WERI-Rb-1 (cell line): ENCODE measurements at regions not wholly inside any gene's neighbourhood (a gene's known extent, or its start where the extent isn't known, plus 50 kb on each side); places are given as distances from the start of the nearest gene placed in this dataset.
"Not testable (repeated sequence)": the region's sequence is repeated elsewhere in the genome, so short reads cannot be mapped to it uniquely, and the experiment has no call there.

Experiments used
- DNase-seq: peaks from one replicate; pipeline ENCODE4 v3.0.0-alpha.2; 2020
- H3K27ac ChIP-seq: fragments of 250-450 bp; sonication (Bioruptor Pico); 2 replicates; pipeline ENCODE4 v1.5.1; 2020; ENCODE audit warnings: mild to moderate bottlenecking, moderate library complexity
- H3K27me3 ChIP-seq: fragments of 250-450 bp; sonication (Bioruptor Pico); 2 replicates; pipeline ENCODE4 v1.5.1; 2021; ENCODE audit warnings: mild to moderate bottlenecking, low read depth, moderate library complexity; ENCODE audit not compliant: insufficient read depth, severe bottlenecking
- H3K36me3 ChIP-seq: fragments of 250-450 bp; sonication (Bioruptor Pico); 2 replicates; pipeline ENCODE4 v1.5.1; 2020; ENCODE audit warnings: mild to moderate bottlenecking, moderate library complexity
- H3K4me3 ChIP-seq: 2 replicates; pipeline ENCODE4 v1.5.1; 2011; ENCODE audit warnings: low read depth, mild to moderate bottlenecking, control low read depth, low read length
- H3K9me3 ChIP-seq: fragments of 250-450 bp; sonication (Bioruptor Pico); 2 replicates; pipeline ENCODE4 v1.5.1; 2021; ENCODE audit warnings: mild to moderate bottlenecking, moderate library complexity; ENCODE audit not compliant: severe bottlenecking
- TF ChIP-seq, protein P1 (sequence below): IDR thresholded peaks from 2 replicates; pipeline ENCODE4 v1.5.1; 2011; ENCODE audit warnings: low read depth, mild to moderate bottlenecking, control low read depth, inconsistent platforms, low read length

GRCh38 chr3:153469162-153469561 is 307.1 kb downstream of the RAP2B start:
- no peaks in the 10 kb centered on the region for H3K27me3 ChIP-seq
- no peak for DNase-seq
- no peak overlapping the region for H3K4me3 ChIP-seq
- no peaks in the 10 kb centered on the region for H3K9me3 ChIP-seq
- no peaks in the 10 kb centered on the region for H3K36me3 ChIP-seq
- H3K27ac ChIP-seq, result no peak overlapping the region
- TF ChIP-seq, protein P1, sequence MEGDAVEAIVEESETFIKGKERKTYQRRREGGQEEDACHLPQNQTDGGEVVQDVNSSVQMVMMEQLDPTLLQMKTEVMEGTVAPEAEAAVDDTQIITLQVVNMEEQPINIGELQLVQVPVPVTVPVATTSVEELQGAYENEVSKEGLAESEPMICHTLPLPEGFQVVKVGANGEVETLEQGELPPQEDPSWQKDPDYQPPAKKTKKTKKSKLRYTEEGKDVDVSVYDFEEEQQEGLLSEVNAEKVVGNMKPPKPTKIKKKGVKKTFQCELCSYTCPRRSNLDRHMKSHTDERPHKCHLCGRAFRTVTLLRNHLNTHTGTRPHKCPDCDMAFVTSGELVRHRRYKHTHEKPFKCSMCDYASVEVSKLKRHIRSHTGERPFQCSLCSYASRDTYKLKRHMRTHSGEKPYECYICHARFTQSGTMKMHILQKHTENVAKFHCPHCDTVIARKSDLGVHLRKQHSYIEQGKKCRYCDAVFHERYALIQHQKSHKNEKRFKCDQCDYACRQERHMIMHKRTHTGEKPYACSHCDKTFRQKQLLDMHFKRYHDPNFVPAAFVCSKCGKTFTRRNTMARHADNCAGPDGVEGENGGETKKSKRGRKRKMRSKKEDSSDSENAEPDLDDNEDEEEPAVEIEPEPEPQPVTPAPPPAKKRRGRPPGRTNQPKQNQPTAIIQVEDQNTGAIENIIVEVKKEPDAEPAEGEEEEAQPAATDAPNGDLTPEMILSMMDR, result no peak

GRCh38 chr3:153484842-153485241 is 322.8 kb downstream of the RAP2B start:
- no peak for DNase-seq

GRCh38 chr3:153495422-153495821 is 333.4 kb downstream of the RAP2B start:
- Histone ChIP-seq H3K4me3 (no peak overlapping the region), H3K27ac (no peak overlapping the region), H3K36me3 (no peaks in the 10 kb centered on the region), H3K27me3 (no peaks in the 10 kb centered on the region), H3K9me3 (no peaks in the 10 kb centered on the region)
- DNase-seq, result no peak
- TF ChIP-seq, protein P1, result no peak

More at GRCh38 chr3:153484842-153485241, 322.8 kb downstream of the RAP2B start:
- no peak overlapping the region for H3K27ac ChIP-seq
- no peak overlapping the region for H3K4me3 ChIP-seq
- H3K9me3 ChIP-seq, result no peaks in the 10 kb centered on the region
- no peaks in the 10 kb centered on the region for H3K27me3 ChIP-seq
- H3K36me3 ChIP-seq, result no peaks in the 10 kb centered on the region
- TF ChIP-seq, protein P1, result no peak

GRCh38 chr3:153502682-153503081 is 340.7 kb downstream of the RAP2B start:
- H3K27me3 ChIP-seq, result no peaks in the 10 kb centered on the region
- no peaks in the 10 kb centered on the region for H3K36me3 ChIP-seq
- no peak overlapping the region for H3K4me3 ChIP-seq
- no peak overlapping the region for H3K27ac ChIP-seq
- no peak for DNase-seq
- TF ChIP-seq, protein P1, result no peak
- no peaks in the 10 kb centered on the region for H3K9me3 ChIP-seq

DNA sequence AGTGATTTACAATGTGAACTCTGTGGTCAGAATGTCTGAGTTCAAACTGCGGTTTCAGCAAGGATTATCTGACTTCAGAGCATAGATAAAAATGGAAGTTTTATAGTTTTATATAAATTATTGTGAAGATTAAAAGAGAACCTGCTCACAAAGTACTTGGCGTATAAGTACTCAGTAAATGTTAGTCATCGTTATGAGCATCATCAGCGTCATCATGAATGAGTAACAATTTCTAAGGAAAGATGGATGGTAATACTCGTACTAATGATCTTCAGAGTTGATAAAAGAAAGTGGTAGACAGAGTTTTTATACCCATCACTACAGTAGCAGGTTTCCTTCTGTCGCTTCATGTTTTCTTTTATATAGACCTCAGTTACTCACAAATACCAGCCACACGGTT is 341.8 kb downstream of the RAP2B start:
- no peaks in the 10 kb centered on the region for H3K27me3 ChIP-seq
- no peak for DNase-seq
- TF ChIP-seq, protein P1, result no peak

DNA sequence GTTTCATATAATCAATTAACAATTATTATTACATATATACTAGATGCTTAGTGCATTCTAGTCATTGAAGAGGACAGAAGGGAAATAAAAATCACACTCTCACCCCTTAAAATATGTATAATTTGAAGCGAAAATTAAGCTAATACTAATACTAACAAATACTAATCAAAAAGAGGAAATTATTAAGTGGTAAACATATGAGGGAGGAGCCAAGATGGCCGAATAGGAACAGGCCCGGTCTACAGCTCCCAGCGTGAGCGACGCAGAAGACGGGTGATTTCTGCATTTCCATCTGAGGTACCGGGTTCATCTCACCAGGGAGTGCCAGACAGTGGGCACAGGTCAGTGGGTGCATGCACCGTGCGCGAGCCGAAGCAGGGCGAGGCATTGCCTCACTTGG is 344.2 kb downstream of the RAP2B start:
- not testable (repeated sequence) for H3K27me3 ChIP-seq

More for the DNA sequence above, 341.8 kb downstream of the RAP2B start:
- no peak overlapping the region for H3K4me3 ChIP-seq
- no peak overlapping the region for H3K27ac ChIP-seq
- H3K36me3 ChIP-seq, result no peaks in the 10 kb centered on the region
- no peaks in the 10 kb centered on the region for H3K9me3 ChIP-seq

DNA sequence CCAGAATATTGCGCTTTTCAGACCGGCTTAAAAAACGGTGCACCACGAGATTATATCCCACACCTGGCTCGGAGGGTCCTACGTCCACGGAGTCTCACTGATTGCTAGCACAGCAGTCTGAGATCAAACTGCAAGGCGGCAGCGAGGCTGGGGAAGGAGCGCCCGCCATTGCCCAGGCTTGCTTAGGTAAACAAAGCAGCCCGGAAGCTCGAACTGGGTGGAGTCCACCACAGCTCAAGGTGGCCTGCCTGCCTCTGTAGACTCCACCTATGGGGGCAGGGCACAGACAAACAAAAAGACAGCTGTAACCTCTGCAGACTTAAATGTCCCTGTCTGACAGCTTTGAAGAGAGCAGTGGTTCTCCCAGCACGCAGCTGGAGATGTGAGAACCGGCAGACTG is 344.7 kb downstream of the RAP2B start:
- H3K4me3 ChIP-seq, H3K27me3 ChIP-seq, H3K9me3 ChIP-seq, H3K36me3 ChIP-seq, H3K27ac ChIP-seq, DNase-seq: not testable (repeated sequence)

More for the DNA sequence above, 344.2 kb downstream of the RAP2B start:
- DNase-seq, H3K4me3 ChIP-seq, H3K27ac ChIP-seq, H3K36me3 ChIP-seq, H3K9me3 ChIP-seq: not testable (repeated sequence)
